PC-3 (cell line): ENCODE measurements at regions not wholly inside any gene's neighbourhood (a gene's known extent, or its start where the extent isn't known, plus 50 kb on each side); places are given as distances from the start of the nearest gene placed in this dataset.

ENCODE experiments used
- ATAC-seq: fragments of 200-7000 bp; cut with Tn5 transposase; 2 replicates; pipeline ENCODE4 v1.9.1; 2020; ENCODE audit warnings: mild to moderate bottlenecking, moderate library complexity
- BruUV-seq: library from RNA; stranded (reverse); fragments of 400-500 nt; replicated peaks from 2 replicates; lab custom pipeline; 2021; lab: Mats Ljungman, UMichigan
- CTCF ChIA-PET: fragments of 300-600 bp; sonication (Branson Sonifier 250); formaldehyde crosslinking; loops from one replicate; lab custom pipeline; 2022; ENCODE audit warnings: antibody characterized with exemption; lab: Charles Lee
- POLR2A ChIA-PET: fragments of 300-600 bp; sonication (Branson Sonifier 250); formaldehyde crosslinking; loops from one replicate; lab custom pipeline; 2022; ENCODE audit warnings: antibody characterized with exemption; ENCODE audit not compliant: unreplicated experiment; lab: Charles Lee
- DNase-seq: peaks from one replicate; pipeline ENCODE4 v3.0.0-alpha.2; 2015
- H2AFZ ChIP-seq: fragments of 300-600 bp; sonication (generic); 2 replicates; pipeline ENCODE4 v1.6.0; 2016; ENCODE audit warnings: antibody characterized with exemption, low read length
- H3F3A ChIP-seq: fragments of 300-600 bp; sonication (generic); one replicate; pipeline ENCODE4 v1.6.0; 2017; ENCODE audit warnings: antibody characterized with exemption, low read length, control low read depth, mild to moderate bottlenecking; ENCODE audit not compliant: unreplicated experiment
- H3K27ac ChIP-seq: fragments of 300-600 bp; sonication (generic); 2 replicates; pipeline ENCODE4 v1.5.1; 2016; ENCODE audit warnings: mild to moderate bottlenecking, low read length
- H3K27me3 ChIP-seq: fragments of 300-600 bp; sonication (generic); 2 replicates; pipeline ENCODE4 v1.6.1; 2016; ENCODE audit warnings: low read length, mixed read lengths
- H3K36me3 ChIP-seq: fragments of 300-600 bp; sonication (generic); 2 replicates; pipeline ENCODE4 v1.6.1; 2016; ENCODE audit warnings: low read depth, mixed run types, low read length, mixed read lengths
- H3K4me1 ChIP-seq: fragments of 300-600 bp; sonication (generic); 2 replicates; pipeline ENCODE4 v1.5.1; 2016; ENCODE audit warnings: low read length; ENCODE audit not compliant: insufficient read depth
- H3K4me2 ChIP-seq: fragments of 300-600 bp; sonication (generic); 2 replicates; pipeline ENCODE4 v1.6.0; 2016; ENCODE audit warnings: low read length
- H3K4me3 ChIP-seq: fragments of 300-600 bp; sonication (generic); 2 replicates; pipeline ENCODE4 v1.5.1; 2016; ENCODE audit warnings: mild to moderate bottlenecking, low read length, mixed read lengths
- H3K79me2 ChIP-seq: fragments of 300-600 bp; sonication (generic); 2 replicates; pipeline ENCODE4 v1.6.1; 2017; ENCODE audit warnings: low read length, mixed read lengths
- H3K9ac ChIP-seq: fragments of 300-600 bp; sonication (generic); 2 replicates; pipeline ENCODE4 v1.6.0; 2016; ENCODE audit warnings: mild to moderate bottlenecking, low read length
- H3K9me2 ChIP-seq: fragments of 300-600 bp; sonication (generic); replicated peaks from 2 replicates; pipeline ENCODE4 v1.6.1; 2016; ENCODE audit warnings: mixed run types, low read length, mixed read lengths
- H3K9me3 ChIP-seq: fragments of 300-600 bp; sonication (generic); 2 replicates; pipeline ENCODE4 v1.6.1; 2016; ENCODE audit warnings: low read length, mixed read lengths
- H4K20me1 ChIP-seq: fragments of 300-600 bp; sonication (generic); 2 replicates; pipeline ENCODE4 v1.6.1; 2016; ENCODE audit warnings: low read length, mixed read lengths
- EZH2 ChIP-seq: fragments of 300-600 bp; sonication (generic); IDR thresholded peaks from one replicate; pipeline ENCODE4 v1.6.1; 2017; ENCODE audit warnings: antibody characterized with exemption, mild to moderate bottlenecking, low read length; ENCODE audit not compliant: unreplicated experiment
- EZH2phosphoT487 ChIP-seq: fragments of 300-600 bp; sonication (generic); IDR thresholded peaks from 2 replicates; pipeline ENCODE4 v1.6.1; 2018; ENCODE audit warnings: mild to moderate bottlenecking, antibody characterized with exemption, low read length, borderline replicate concordance
- intact Hi-C: fragments of 100-400 bp; cut with micrococcal nuclease; formaldehyde crosslinking; loops from 2 replicates; pipeline ENCODE4 v1.9.0; 2023
- TF ChIP-seq, protein P1 (sequence below): fragments of 300-600 bp; sonication (generic); conservative IDR thresholded peaks from 2 replicates; pipeline ENCODE4 v1.5.1; 2017; ENCODE audit warnings: antibody characterized with exemption, low read depth, mild to moderate bottlenecking, low read length

DNA sequence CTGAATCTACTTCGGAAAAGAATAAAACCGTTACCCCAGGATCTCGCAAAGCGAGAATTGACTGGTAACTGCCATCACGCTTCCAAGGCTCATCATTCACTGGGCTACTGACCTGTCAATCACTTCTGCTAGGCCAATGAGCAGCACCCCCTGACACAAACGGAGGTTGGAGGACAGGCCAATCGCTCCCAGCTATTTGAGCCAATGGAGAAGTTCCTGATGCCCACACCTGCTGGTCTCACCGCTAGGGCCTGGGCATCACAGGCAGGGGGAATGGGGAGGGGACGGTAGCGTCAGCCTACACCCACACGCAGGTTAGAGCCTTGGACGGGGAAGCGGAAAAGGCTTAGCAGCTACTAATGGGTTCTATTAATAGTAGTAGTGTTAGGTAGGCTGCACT is 56.7 kb upstream of the CHST1 start:
- Histone ChIP-seq H2AFZ (no peak overlapping the region), H3K4me3 (no peak overlapping the region), H3K4me2 (no peak overlapping the region), H3K36me3 (no peaks in the 10 kb centered on the region), H3F3A (no peaks in the 10 kb centered on the region), H3K9me2 (no peaks in the 10 kb centered on the region), H4K20me1 (no peaks in the 10 kb centered on the region), H3K9me3 (no peaks in the 10 kb centered on the region), H3K9ac (no peak overlapping the region), H3K27ac (no peak overlapping the region), H3K4me1 (no peaks in the 10 kb centered on the region), H3K79me2 (no peaks in the 10 kb centered on the region), H3K27me3 (peaks cover 53% of the 10 kb centered on the region)
- CTCF ChIA-PET: no interaction called here
- no TSS peak for BruUV-seq
- POLR2A ChIA-PET: no interaction called here
- intact Hi-C loops: no loop called here
- ATAC-seq (no peak), DNase-seq (no peak)
- TF ChIP-seq, protein P1, sequence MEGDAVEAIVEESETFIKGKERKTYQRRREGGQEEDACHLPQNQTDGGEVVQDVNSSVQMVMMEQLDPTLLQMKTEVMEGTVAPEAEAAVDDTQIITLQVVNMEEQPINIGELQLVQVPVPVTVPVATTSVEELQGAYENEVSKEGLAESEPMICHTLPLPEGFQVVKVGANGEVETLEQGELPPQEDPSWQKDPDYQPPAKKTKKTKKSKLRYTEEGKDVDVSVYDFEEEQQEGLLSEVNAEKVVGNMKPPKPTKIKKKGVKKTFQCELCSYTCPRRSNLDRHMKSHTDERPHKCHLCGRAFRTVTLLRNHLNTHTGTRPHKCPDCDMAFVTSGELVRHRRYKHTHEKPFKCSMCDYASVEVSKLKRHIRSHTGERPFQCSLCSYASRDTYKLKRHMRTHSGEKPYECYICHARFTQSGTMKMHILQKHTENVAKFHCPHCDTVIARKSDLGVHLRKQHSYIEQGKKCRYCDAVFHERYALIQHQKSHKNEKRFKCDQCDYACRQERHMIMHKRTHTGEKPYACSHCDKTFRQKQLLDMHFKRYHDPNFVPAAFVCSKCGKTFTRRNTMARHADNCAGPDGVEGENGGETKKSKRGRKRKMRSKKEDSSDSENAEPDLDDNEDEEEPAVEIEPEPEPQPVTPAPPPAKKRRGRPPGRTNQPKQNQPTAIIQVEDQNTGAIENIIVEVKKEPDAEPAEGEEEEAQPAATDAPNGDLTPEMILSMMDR: no peak
- TF ChIP-seq EZH2: no peak
- TF ChIP-seq EZH2phosphoT487: no peak

DNA sequence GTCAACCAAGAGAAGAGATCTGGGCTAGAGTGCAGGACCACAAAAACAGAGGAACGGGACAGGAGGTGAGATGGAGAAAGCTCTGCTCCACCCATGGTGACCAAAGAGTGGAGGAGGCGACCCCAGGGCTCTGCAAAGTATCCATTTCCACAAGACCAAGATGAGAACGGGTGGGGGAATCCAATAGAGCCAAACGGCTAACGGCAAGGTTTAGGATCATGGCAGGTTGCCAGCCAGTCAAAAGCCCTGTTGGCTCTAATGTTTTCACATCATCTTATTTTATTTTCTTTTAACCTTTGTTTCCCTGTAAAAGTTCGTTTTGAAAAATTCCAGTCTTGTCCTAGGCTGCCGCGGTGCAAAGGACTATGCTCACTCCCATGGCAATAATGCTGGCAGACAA is 52.1 kb upstream of the CHST1 start:
- Histone ChIP-seq H3K36me3 (no peaks in the 10 kb centered on the region), H2AFZ (no peak overlapping the region), H3K27ac (no peak overlapping the region), H3K27me3 (peaks cover 45% of the 10 kb centered on the region), H3K9me3 (no peaks in the 10 kb centered on the region), H3K4me1 (no peaks in the 10 kb centered on the region), H3K9me2 (no peaks in the 10 kb centered on the region), H3K4me3 (no peak overlapping the region), H3K4me2 (no peak overlapping the region), H4K20me1 (no peaks in the 10 kb centered on the region), H3K79me2 (no peaks in the 10 kb centered on the region), H3K9ac (no peak overlapping the region), H3F3A (no peaks in the 10 kb centered on the region)
- ATAC-seq (no peak), DNase-seq (no peak)
- no TSS peak for BruUV-seq
- POLR2A ChIA-PET: no interaction called here
- intact Hi-C loops: no loop called here
- CTCF ChIA-PET: no interaction called here
- TF ChIP-seq EZH2 (no peak), EZH2phosphoT487 (no peak)
- TF ChIP-seq, protein P1: no peak

DNA sequence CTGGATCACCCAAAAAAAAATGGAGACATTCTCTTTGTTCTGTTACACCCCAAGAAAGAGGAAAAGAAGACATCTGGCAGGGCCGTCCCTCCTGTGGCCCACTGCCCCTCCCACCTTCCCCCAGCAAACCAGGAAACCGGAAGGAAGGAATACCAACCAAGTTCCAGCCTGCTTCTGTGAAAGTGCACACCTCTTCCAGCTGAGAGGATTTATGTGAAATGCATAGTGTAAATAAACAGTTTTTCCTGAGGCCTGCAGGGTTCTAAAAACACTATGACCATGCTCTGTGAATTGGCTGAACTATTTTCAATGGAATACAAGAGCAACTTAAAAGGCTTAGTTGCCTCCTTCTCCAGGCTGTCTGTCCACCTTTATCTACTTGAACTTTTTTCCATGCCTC is 50.0 kb upstream of the CHST1 start:
- intact Hi-C loops: no loop called here
- Histone ChIP-seq H3K9ac (no peak overlapping the region), H3K27ac (no peak overlapping the region), H3K79me2 (no peaks in the 10 kb centered on the region), H2AFZ (no peak overlapping the region), H3K4me3 (no peak overlapping the region), H4K20me1 (no peaks in the 10 kb centered on the region), H3K4me1 (no peaks in the 10 kb centered on the region), H3K27me3 (peaks cover 31% of the 10 kb centered on the region; the same call in 1 of the 2 replicates), H3F3A (no peaks in the 10 kb centered on the region), H3K9me3 (no peaks in the 10 kb centered on the region), H3K36me3 (no peaks in the 10 kb centered on the region), H3K4me2 (no peak overlapping the region), H3K9me2 (no peaks in the 10 kb centered on the region)
- TF ChIP-seq EZH2phosphoT487 (no peak), EZH2 (no peak)
- TF ChIP-seq, protein P1: no peak
- DNase-seq (no peak), ATAC-seq (no peak)
- POLR2A ChIA-PET: no interaction called here
- CTCF ChIA-PET: no interaction called here
- BruUV-seq: no TSS peak
